ENCODE measurements at regions not wholly inside any gene's neighbourhood (a gene's known extent, or its start where the extent isn't known, plus 50 kb on each side); places are given as distances from the start of the nearest gene placed in this dataset.

DNA sequence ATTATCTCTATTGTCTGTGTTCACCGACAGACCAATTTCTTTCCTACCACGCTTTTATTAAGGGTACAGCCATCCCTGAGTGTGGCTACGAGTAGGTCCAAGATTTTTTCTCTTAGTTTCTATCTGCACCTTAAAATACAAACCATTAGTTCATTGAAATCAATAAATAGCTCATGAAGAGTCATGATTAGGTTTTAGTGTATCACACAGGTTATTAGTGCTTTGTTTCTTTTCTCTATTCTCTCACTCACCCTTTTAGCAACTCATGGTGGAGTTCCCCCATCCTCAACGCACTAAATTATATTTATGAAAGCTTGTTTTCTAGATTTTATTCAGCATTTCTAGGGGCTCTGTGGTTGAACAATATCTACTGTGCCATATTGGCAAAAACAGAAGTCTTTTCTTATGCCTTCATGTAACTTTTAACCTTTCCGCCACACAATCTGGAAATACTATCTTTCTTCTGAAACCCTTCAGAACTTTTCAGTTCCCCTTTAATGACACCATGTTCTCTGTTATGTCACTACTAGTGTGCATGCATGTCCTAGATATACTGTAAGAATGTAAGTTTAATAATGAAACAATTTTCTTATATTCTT, 128.2 kb upstream of the LAMA2 start:
- TF ChIP-seq POLR2AphosphoS5 (IDR thresholded peaks at IDR 0.05; ENCODE audit: low read depth, low read length) (no peak), POLR2A (IDR thresholded peaks at IDR 0.05; ENCODE audit: low read depth, low read length) (no peak), TAF1 (IDR thresholded peaks at IDR 0.05; ENCODE audit: borderline replicate concordance, low read depth, low read length) (no peak)
